ENCODE measurements at regions not wholly inside any gene's neighbourhood (a gene's known extent, or its start where the extent isn't known, plus 50 kb on each side); places are given as distances from the start of the nearest gene placed in this dataset.

DNA sequence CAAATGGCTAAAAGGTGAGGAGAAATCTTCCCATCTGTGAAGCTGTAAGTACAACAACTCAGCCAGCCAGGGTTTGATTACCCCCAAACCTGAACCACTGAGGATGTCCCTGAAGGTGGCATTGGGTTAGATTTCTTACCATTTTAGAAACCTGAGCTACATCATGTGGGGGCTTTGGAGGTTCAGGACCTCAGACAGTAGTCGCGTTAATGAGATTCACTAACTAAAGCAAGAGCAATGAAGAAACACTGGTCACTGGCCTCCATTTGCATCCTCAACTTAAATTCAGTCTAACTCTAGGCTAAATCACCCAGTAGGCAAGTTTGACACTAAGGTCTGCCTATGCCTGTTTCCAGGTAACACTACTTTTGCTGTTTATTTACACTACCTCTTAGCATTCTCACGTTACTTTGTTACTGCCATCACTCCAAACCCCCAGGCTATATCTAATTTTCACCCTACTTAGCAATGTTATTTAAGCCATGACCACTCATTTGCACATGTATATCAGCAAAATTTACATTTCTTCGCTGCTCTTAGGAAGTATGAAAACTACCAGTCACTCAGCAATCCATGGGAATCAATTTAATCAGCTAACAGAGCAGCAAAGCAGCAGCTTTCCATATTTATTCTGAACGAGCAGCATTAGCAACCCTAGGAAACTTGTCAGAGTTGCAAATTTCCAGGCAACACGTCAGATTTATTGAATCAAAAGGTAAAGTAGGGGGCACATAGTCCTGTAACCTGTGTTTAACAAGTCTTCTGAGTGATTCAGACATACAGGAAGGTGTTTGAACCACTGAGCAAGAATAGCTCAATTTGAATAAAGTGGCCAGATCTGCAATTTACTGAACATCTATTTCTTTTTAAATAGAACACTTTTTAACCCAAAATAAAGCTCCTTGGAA is 788.4 kb upstream of the SORCS1 start:
- TF ChIP-seq, protein P1, sequence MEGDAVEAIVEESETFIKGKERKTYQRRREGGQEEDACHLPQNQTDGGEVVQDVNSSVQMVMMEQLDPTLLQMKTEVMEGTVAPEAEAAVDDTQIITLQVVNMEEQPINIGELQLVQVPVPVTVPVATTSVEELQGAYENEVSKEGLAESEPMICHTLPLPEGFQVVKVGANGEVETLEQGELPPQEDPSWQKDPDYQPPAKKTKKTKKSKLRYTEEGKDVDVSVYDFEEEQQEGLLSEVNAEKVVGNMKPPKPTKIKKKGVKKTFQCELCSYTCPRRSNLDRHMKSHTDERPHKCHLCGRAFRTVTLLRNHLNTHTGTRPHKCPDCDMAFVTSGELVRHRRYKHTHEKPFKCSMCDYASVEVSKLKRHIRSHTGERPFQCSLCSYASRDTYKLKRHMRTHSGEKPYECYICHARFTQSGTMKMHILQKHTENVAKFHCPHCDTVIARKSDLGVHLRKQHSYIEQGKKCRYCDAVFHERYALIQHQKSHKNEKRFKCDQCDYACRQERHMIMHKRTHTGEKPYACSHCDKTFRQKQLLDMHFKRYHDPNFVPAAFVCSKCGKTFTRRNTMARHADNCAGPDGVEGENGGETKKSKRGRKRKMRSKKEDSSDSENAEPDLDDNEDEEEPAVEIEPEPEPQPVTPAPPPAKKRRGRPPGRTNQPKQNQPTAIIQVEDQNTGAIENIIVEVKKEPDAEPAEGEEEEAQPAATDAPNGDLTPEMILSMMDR (conservative IDR thresholded peaks at IDR 0.05; ENCODE audit: low read depth, low read length), result no peak
- TF ChIP-seq EZH2 (IDR thresholded peaks at IDR 0.05; ENCODE audit: low read length, unreplicated experiment) (no peak), EZH2phosphoT487 (IDR thresholded peaks at IDR 0.05; ENCODE audit: borderline replicate concordance, low read length) (no peak)
